GM12892 (cell line): ENCODE measurements at regions not wholly inside any gene's neighbourhood (a gene's known extent, or its start where the extent isn't known, plus 50 kb on each side); places are given as distances from the start of the nearest gene placed in this dataset.

Source experiments
- POLR2A ChIP-seq: IDR thresholded peaks from 2 replicates; pipeline ENCODE4 v1.6.1; 2011; ENCODE audit warnings: low read depth, low read length, control low read depth
- TAF1 ChIP-seq: IDR thresholded peaks from 2 replicates; pipeline ENCODE4 v1.6.1; 2011; ENCODE audit warnings: low read depth, mild to moderate bottlenecking, control low read depth, low read length, borderline replicate concordance

- TF ChIP-seq TAF1: no peak
- TF ChIP-seq POLR2A: no peak
Measured at GRCh38 chr6:139983555-139984276, 609.3 kb upstream of the CITED2 start.
